Hematopoietic multipotent progenitor cell treated with erythropoietin and hydrocortisone succinate and interleukin-3 and kit ligand, for 8 days (in vitro differentiated cells): ENCODE measurements at regions not wholly inside any gene's neighbourhood (a gene's known extent, or its start where the extent isn't known, plus 50 kb on each side); places are given as distances from the start of the nearest gene placed in this dataset.

ENCODE experiments used
- DNase-seq: peaks from one replicate; pipeline ENCODE4 v3.0.0-alpha.2; 2015

GRCh38 chr3:59644479-59645402 lies 594.9 kb upstream of the CFAP20DC start:
- DNase-seq, result no peak

DNA sequence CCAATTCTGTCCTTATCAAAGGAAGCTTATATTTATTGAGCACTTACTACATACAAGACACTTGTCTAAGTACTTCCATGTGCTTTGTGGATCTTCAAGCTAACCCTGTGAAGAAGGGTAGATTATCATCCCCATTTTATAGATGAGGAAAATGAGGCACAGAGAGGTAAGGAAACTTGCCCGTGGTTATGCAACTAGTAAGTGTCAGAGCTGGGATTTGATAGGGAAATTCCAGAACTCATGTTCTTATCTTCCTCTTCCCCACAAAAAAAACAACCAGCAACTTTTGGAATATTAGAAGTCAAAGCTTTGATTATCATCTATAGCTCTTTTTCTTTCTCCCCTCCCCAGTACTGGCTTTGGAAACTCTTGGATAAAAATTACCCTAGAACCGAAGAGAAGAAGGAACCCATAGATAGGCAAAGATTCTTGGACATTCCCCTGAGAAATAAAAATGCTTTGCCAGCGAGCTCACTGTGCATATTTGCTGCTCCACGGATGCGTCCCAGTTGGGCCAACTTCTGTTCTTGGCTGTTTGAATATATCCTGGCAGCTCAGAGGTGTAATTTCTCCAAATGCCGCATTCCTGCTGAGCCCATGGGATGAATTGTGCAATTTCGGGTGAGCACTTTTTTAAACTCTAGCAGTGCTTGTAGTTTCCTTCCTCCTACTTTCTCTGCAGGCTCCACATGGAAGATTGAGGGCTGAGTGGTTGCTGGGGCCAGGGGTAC lies 591.5 kb upstream of the CFAP20DC start:
- DNase-seq, result no peak

- no peak for DNase-seq
Measured at GRCh38 chr3:59632760-59633573, 583.1 kb upstream of the CFAP20DC start.

DNA sequence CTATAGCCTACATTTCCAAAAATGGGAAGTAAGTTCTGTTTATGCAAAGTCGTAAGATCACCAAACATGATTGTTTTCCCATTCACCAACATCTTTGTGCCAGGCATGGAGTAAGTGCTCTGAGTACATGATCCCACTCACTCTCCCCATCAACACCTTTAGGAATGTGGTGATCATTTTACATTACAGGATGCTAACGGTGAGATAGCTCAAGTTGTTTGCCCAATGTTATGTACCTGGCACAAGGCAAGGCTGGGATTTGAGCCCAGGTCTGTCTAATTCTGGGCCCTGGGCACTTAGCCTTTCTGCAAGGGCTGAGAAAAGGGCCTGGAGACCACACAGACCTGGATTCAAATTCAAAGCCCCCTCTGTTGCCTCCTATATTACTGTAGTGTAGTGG lies 581.7 kb upstream of the CFAP20DC start:
- no peak for DNase-seq

DNA sequence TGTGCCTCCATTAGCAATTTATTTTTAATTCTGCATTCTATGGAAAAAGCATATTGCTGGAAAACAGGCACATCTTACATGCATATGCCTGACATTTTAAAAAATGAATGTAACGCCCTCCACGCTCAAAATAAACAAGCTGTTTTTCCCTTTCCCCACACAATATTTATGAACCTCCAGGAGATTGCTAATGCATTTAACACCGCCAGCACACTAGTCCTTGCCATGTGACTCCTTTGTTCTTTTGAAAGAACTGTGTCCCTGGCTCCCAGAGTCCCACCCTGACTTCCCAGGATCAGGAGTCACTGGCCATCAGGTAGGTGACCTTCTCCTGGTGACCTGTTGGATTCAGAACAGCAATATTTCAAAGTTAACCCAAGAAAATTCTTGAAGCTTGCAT lies 571.2 kb upstream of the CFAP20DC start:
- no peak for DNase-seq

- DNase-seq, result no peak
Measured at GRCh38 chr3:59620325-59620724, 570.5 kb upstream of the CFAP20DC start.

DNA sequence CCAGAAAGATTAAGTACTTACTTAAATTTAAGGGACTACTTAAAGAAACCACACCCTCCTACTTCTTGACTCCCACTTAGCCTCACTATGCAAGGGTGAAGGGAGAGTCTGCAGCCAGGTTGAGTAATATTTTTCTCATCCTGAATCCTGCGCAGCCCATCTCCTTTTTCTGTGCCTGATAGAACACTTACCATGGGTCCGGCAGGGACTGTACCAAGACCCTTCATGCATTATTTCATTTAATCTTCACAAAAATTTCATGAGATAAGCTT lies 562.6 kb upstream of the CFAP20DC start:
- DNase-seq, result no peak

GRCh38 chr3:59611649-59612443 lies 562.0 kb upstream of the CFAP20DC start:
- no peak for DNase-seq

DNA sequence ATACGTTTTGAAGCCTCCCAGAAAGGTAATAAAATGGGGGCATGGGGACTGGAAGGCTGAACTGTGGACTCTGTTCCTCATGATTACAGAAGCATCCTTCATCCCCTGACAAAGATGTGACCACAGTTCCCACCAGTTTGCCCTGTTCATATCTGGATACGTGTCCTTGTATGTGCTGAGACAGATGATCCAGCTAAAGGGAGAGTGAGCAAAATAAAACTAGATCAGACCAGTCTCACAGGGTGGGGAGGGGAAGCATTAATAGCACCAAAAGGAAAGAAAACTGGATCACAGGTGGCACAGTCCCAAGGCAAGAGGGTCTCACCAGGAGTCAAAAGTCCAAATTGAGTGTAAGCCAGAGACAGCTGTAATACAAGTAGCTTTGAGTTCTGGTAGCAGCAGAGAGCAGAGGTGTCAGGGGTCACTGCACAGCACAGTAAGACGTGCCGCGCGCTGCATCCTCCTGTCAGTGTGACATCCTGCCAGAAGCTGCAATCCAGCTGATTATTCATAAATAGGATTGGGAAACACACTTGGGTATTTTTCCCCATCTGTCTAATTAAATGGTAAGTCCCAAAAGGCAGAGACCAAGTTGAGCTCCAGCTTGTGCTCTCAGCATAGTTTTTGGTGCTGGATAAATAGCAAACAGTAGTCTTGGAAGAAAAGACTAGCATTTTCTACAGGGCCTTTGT lies 560.0 kb upstream of the CFAP20DC start:
- no peak for DNase-seq

DNA sequence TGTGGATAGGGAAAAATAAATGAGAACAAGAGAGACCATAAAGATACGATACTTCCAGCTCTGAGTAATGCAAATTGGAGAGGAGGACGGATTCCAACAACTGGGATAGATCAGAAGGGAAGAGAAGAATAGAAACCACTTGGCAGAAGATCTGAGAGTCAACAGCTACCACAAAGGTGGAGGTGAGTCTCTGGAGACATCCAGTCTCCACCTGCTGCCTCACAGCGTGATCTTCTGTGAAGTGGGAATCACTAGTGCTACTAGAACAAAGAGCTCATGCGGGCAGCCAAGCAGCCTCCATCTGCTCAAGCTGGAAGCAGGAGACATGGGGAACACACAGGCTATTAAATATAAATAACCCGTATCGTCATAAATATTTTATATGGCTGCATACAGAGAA lies 558.5 kb upstream of the CFAP20DC start:
- no peak for DNase-seq

- peak; percentile 2 for DNase-seq
Measured at GRCh38 chr3:59607656-59608055, 557.8 kb upstream of the CFAP20DC start.

DNA sequence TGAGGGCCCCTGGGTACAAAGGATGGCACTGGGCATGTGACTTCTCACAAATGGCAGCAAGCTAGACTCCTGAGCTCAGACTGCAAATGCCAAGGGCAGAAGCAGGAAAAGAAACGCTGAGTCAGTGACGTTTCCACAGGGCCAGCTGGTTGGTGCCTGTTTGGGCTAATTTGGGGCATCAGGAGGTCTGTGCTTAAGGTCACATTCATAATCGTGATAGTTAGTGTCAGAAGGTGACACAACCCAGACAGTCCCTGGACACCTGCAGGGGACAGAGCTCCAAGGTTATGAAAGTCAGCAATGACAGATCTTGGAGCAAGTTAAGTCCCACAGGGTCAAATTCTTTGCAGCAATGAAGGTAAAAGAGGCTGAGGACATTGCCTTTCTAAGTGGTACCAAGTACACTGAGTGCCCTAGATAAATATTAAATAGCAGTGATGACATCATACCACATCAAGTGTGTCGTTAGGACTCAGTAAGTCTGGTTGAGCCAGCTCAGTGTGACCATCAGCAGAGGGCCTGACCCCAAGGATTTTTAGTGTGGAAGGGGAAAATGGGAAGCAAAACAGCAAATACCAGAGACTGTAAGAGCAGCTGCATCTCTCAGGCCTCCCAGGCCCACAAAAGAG lies 556.9 kb upstream of the CFAP20DC start:
- no peak for DNase-seq

DNA sequence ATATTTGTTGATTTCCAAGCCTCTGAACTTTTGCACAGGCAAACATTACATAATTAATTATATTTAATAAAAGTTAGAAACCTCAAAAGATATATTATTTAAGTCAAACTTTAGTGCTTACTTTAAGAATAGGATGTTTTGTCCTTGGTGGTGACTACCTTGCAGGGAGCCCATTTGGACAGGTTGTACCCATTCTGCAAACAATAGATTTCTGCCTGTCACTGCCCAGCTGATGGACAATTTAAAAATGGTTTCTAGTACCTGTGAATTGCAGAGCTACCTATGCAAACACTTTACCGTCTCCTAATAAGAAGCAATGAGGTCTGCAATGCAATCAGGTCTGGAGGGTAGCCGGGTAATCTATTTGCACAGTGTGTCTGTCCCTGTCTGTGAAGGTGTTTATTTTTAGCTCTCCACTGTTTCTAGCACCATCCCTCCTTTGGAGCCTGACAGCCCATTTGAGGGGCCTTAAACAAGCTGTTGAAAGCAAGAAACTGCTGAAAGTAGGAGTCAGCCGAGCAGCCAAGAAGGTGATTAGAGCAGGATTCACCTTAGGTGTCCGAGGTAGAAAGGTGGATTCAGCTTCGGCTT lies 556.2 kb upstream of the CFAP20DC start:
- DNase-seq, result no peak

- DNase-seq, result no peak
Measured at GRCh38 chr3:59605318-59605717, 555.5 kb upstream of the CFAP20DC start.

GRCh38 chr3:59601486-59601885 lies 551.7 kb upstream of the CFAP20DC start:
- DNase-seq, result no peak

- DNase-seq, result no peak
Measured at GRCh38 chr3:59600631-59601030, 550.8 kb upstream of the CFAP20DC start.

DNA sequence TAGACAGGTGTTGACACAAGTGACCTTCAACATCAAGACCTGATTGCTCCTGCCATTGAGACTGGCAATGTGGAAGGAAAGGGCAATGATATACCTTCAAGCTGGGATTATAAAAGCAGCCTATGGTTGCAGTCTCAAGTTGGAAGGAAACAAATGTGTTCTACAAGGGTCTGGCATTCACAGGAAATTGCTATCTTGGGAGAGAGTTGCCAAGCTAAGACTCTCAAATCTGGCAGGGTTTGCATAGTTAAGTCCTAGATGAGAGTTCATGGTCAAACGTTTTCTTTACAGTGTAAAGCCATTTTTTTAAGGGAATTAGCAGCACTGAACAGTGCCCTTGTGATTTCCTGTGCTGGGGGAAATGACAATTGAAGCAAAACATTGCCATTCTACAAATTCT lies 546.9 kb upstream of the CFAP20DC start:
- DNase-seq, result no peak

DNA sequence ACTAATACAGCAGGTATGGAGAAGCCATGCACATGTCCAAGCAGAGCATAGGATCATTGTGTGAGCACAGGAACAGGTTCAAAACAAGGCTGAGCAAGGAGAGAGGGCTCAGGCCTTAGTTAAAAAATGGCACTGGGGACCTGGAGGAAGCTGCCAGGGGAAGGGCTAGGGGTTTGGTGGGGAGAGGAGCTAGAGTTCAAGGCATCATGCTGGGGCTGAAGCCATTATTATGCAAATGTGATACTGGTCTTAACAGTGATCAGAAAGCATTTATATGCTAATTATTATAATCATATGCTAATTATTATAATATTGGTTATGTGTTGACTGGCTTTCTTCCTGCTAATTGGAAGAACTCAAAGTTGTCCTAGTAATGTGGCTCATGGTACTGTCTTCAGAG lies 546.0 kb upstream of the CFAP20DC start:
- DNase-seq, result no peak

- DNase-seq, result no peak
Measured at GRCh38 chr3:59593380-59593779, 543.6 kb upstream of the CFAP20DC start.

- DNase-seq, result no peak
Measured at GRCh38 chr3:59580996-59581395, 531.2 kb upstream of the CFAP20DC start.

- no peak for DNase-seq
Measured at GRCh38 chr3:59580499-59580898, 530.7 kb upstream of the CFAP20DC start.
